GM23338 (cell line): ENCODE measurements at regions not wholly inside any gene's neighbourhood (a gene's known extent, or its start where the extent isn't known, plus 50 kb on each side); places are given as distances from the start of the nearest gene placed in this dataset.
"Not testable (repeated sequence)": the region's sequence is repeated elsewhere in the genome, so short reads cannot be mapped to it uniquely, and the experiment has no call there.

Experiments used
- CTCF ChIP-seq, 2 experiments: fragments of 200-600 bp in 1 of 2; sonication (generic) in 1 of 2; conservative IDR thresholded peaks; 2 replicates each; pipeline versions ENCODE4 v1.5.1 to v1.6.1; 2016 to 2017; ENCODE audit warnings: antibody characterized with exemption in 2 of 2, low read depth in 2 of 2, mild to moderate bottlenecking in 2 of 2, moderate library complexity in 1 of 2
- EZH2phosphoT487 ChIP-seq: fragments of 200-600 bp; sonication (generic); IDR thresholded peaks from one replicate; pipeline ENCODE4 v1.8.1; 2018; ENCODE audit warnings: antibody characterized with exemption; ENCODE audit not compliant: unreplicated experiment
- POLR2AphosphoS5 ChIP-seq: IDR thresholded peaks from 2 replicates; pipeline ENCODE4 v1.6.1; 2016; ENCODE audit warnings: antibody characterized with exemption, low read depth

GRCh38 chr1:86644655-86645054, 59.7 kb upstream of the SH3GLB1 start:
- not testable (repeated sequence) for TF ChIP-seq CTCF (conservative IDR thresholded peaks at IDR 0.05; ENCODE audit: low read depth in 2 of 2); EZH2phosphoT487; POLR2AphosphoS5
